GM06990 (cell line): ENCODE measurements at regions not wholly inside any gene's neighbourhood (a gene's known extent, or its start where the extent isn't known, plus 50 kb on each side); places are given as distances from the start of the nearest gene placed in this dataset.

ENCODE experiments used
- DNase-seq: peaks from one replicate; pipeline ENCODE4 v3.0.0-alpha.2; 2011; ENCODE audit not compliant: insufficient read length; ENCODE audit errors: extremely low read depth
- H3K27me3 ChIP-seq: replicated peaks from 2 replicates; pipeline ENCODE4 v1.6.0; 2011; ENCODE audit warnings: low read length; ENCODE audit not compliant: control insufficient read depth, insufficient read depth
- H3K36me3 ChIP-seq: 2 replicates; pipeline ENCODE4 v1.5.1; 2011; ENCODE audit warnings: low read length; ENCODE audit not compliant: control insufficient read depth, insufficient read depth
- H3K4me3 ChIP-seq: replicated peaks from 2 replicates; pipeline ENCODE4 v1.5.1; 2011; ENCODE audit warnings: low read depth, mild to moderate bottlenecking, control low read depth, low read length
- TF ChIP-seq, protein P1 (sequence below): IDR thresholded peaks from 2 replicates; pipeline ENCODE4 v1.5.1; 2011; ENCODE audit warnings: low read length, control low read depth, mild to moderate bottlenecking, inconsistent platforms; ENCODE audit not compliant: insufficient read depth, poor library complexity, severe bottlenecking

DNA sequence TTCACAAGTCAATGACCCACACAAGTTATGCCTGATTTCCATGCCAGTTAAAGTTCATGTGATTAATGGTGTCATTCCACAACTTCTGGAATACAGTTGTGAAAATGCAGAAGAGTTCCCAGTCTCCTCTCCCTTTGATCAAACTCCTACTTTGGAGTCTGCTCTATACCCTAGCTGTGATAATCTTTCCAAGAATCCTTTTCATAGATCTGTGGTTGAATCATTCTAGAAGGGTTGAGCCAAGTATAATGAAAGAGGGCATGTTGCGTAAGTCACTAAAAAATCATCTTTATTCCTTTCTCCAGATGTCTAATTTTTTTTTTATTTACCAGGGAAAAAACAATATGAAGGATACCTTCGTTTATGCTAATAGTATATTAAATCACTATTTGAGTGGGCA is 89.7 kb upstream of the CARD18 start:
- no peak for DNase-seq
- no peak overlapping the region for H3K4me3 ChIP-seq
- TF ChIP-seq, protein P1, sequence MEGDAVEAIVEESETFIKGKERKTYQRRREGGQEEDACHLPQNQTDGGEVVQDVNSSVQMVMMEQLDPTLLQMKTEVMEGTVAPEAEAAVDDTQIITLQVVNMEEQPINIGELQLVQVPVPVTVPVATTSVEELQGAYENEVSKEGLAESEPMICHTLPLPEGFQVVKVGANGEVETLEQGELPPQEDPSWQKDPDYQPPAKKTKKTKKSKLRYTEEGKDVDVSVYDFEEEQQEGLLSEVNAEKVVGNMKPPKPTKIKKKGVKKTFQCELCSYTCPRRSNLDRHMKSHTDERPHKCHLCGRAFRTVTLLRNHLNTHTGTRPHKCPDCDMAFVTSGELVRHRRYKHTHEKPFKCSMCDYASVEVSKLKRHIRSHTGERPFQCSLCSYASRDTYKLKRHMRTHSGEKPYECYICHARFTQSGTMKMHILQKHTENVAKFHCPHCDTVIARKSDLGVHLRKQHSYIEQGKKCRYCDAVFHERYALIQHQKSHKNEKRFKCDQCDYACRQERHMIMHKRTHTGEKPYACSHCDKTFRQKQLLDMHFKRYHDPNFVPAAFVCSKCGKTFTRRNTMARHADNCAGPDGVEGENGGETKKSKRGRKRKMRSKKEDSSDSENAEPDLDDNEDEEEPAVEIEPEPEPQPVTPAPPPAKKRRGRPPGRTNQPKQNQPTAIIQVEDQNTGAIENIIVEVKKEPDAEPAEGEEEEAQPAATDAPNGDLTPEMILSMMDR = no peak

DNA sequence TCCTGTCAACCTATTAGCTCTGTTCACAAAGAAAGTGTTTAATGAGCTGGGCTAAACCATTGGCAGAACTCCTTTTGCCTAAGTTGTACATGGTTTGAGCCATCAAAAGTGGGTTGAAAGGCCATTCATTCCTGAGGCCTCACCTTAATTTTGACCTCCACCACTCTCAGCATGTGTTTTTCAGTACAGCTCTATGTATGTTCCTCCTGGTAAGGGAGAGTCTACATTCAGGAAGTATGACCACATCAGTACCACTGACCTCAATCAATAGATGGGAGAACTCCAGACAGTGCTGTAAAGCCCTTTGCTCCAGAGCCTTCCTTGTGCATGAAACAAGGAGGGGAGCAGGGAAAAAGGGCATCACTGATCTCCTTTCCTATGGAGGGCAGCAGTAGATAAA is 87.8 kb upstream of the CARD18 start:
- no peak overlapping the region for H3K4me3 ChIP-seq
- no peaks in the 10 kb centered on the region for H3K27me3 ChIP-seq
- no peaks in the 10 kb centered on the region for H3K36me3 ChIP-seq
- TF ChIP-seq, protein P1 = no peak
- DNase-seq = no peak

More for the DNA sequence above, 89.7 kb upstream of the CARD18 start:
- no peaks in the 10 kb centered on the region for H3K27me3 ChIP-seq
- H3K36me3 ChIP-seq = no peaks in the 10 kb centered on the region

DNA sequence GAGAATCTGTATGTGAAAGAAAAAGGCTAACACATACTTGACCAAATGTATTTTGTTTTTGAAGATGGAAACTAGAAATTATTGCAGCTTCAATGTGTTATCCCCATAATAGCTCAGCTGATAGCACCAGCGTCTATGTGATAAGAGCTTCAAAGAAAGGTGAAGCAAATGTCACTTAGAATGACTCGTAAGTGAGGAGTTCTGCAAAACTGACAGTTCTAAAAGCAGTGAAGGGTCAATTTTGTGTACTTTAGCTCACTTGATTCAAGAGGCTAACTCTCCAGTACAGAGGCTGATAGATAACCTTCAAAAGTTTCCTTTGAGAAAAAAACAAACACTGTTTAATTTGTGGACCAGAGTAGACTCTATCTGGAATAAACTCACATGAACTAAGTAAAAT is 87.2 kb upstream of the CARD18 start:
- Histone ChIP-seq H3K4me3 (no peak overlapping the region), H3K27me3 (no peaks in the 10 kb centered on the region), H3K36me3 (no peaks in the 10 kb centered on the region)
- TF ChIP-seq, protein P1 = no peak
- DNase-seq = no peak

DNA sequence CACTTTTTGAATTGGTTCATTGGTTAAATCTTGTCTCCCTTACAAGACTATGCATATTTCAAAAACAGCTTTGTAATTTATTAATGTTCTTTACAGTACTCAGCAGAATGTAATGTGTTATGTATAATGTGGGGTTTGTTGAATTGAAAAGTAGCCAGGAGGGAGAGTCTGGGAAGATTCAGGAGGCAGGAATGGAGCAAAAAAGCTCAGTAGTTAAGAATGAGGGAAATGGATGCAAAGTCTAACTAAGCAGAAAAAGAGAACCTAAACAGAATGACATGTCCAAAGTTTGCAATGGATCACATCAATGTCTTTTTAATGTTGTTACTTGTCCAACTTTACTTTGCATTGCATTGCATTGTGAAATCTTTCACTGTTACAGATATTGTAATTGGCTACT is 86.5 kb upstream of the CARD18 start:
- TF ChIP-seq, protein P1 = no peak
- DNase-seq = no peak
- H3K36me3 ChIP-seq = no peaks in the 10 kb centered on the region
- H3K27me3 ChIP-seq = no peaks in the 10 kb centered on the region
- H3K4me3 ChIP-seq = no peak overlapping the region

DNA sequence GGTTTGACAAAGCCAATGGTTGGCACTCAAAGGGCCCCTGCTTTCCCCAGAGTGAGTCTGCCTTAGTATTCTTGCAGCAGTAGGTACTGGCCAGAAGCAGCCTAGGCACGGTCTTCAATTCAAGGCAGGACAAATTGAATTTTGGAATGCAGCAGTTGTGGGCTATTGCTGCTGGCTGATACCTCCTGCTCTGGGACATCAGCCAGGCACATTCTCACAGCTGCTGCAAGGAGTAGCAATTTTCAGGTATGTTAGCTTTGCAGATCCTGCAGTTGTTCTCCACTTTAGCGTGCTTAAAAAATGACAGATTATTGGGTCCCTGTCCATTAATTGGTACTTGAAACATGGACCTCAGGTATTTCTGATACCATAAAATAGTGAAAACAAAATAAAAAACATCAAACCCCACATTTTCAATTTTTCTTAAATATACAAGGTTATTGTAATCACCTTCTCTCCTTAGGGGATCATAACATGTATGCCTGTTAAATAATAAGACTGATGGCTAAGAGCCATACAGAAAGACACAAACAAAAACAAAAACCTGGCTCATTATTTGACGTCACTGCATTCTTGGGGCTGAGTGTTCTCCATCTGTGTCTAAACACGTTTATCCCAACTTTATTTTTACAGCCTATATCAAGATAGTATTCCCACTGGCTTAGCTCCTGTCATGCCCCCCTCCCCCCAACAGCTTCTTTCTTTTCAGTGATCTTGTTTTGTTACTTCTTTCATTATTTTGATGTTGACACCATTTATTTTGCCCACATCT is 85.1 kb upstream of the CARD18 start:
- H3K36me3 ChIP-seq = no peaks in the 10 kb centered on the region
- DNase-seq = no peak
- TF ChIP-seq, protein P1 = no peak
- H3K4me3 ChIP-seq = no peak overlapping the region
- no peaks in the 10 kb centered on the region for H3K27me3 ChIP-seq
